Keratinocyte (primary cell): ENCODE measurements at regions not wholly inside any gene's neighbourhood (a gene's known extent, or its start where the extent isn't known, plus 50 kb on each side); places are given as distances from the start of the nearest gene placed in this dataset.

Experiments used
- DNase-seq: peaks from one replicate; pipeline ENCODE4 v3.0.0-alpha.2; 2011; ENCODE audit warnings: low read depth, missing footprints, low spot score
- FAIRE-seq: peaks from 2 replicates; lab custom pipeline; 2011; peaks lifted over from hg19 to GRCh38; lab: Jason Lieb, UNC
- H2AFZ ChIP-seq: 2 replicates; pipeline ENCODE4 v1.6.0; 2012; ENCODE audit warnings: low read length, control low read depth, inconsistent platforms; ENCODE audit not compliant: control insufficient read depth
- H3K27ac ChIP-seq: 2 replicates; pipeline ENCODE4 v1.5.1; 2011; ENCODE audit warnings: low read length; ENCODE audit not compliant: control insufficient read depth, insufficient read depth
- H3K27me3 ChIP-seq: 3 replicates; pipeline ENCODE4 v1.6.0; 2011; ENCODE audit warnings: low read length; ENCODE audit not compliant: control insufficient read depth, insufficient read depth; ENCODE audit errors: extremely low read depth
- H3K36me3 ChIP-seq, 2 experiments: 2 replicates in 1 of 2; 3 replicates in 1 of 2; pipeline ENCODE4 v1.5.1; 2011; ENCODE audit warnings: low read length in 2 of 2, mild to moderate bottlenecking in 1 of 2; ENCODE audit not compliant: control insufficient read depth in 2 of 2, insufficient read depth in 2 of 2; ENCODE audit errors: extremely low read depth in 1 of 2
- H3K4me1 ChIP-seq: 3 replicates; pipeline ENCODE4 v1.5.1; 2011; ENCODE audit warnings: low read length; ENCODE audit not compliant: control insufficient read depth, insufficient read depth; ENCODE audit errors: extremely low read depth
- H3K4me2 ChIP-seq: 3 replicates; pipeline ENCODE4 v1.6.0; 2011; ENCODE audit warnings: low read depth, low read length; ENCODE audit not compliant: control insufficient read depth, insufficient read depth; ENCODE audit errors: extremely low read depth
- H3K4me3 ChIP-seq, 3 experiments: fragments of 200-600 bp in 1 of 3; sonication (generic) in 1 of 3; 2 replicates in 2 of 3; 3 replicates in 1 of 3; pipeline ENCODE4 v1.5.1; 2011 to 2016; ENCODE audit warnings: low read length in 3 of 3, mild to moderate bottlenecking in 3 of 3, control low read depth in 2 of 3, inconsistent platforms in 1 of 3, low read depth in 1 of 3, mixed read lengths in 1 of 3, mixed run types in 1 of 3, moderate library complexity in 1 of 3; ENCODE audit not compliant: control insufficient read depth in 2 of 3, insufficient read depth in 2 of 3; ENCODE audit errors: extremely low read depth in 1 of 3
- H3K79me2 ChIP-seq: 2 replicates; pipeline ENCODE4 v1.6.0; 2012; ENCODE audit warnings: low read length; ENCODE audit not compliant: control insufficient read depth, insufficient read depth
- H3K9ac ChIP-seq: 3 replicates; pipeline ENCODE4 v1.6.0; 2011; ENCODE audit warnings: low read length; ENCODE audit not compliant: control insufficient read depth, insufficient read depth; ENCODE audit errors: extremely low read depth
- H3K9me1 ChIP-seq: 3 replicates; pipeline ENCODE4 v1.6.0; 2011; ENCODE audit warnings: low read length; ENCODE audit not compliant: control insufficient read depth, insufficient read depth; ENCODE audit errors: extremely low read depth
- H3K9me3 ChIP-seq: 2 replicates; pipeline ENCODE4 v1.5.1; 2012; ENCODE audit warnings: low read depth, low read length; ENCODE audit not compliant: control insufficient read depth
- H4K20me1 ChIP-seq: 3 replicates; pipeline ENCODE4 v1.6.0; 2011; ENCODE audit warnings: low read length; ENCODE audit not compliant: control insufficient read depth, insufficient read depth; ENCODE audit errors: extremely low read depth
- EZH2 ChIP-seq: IDR thresholded peaks from one replicate; pipeline ENCODE4 v1.6.1; 2012; ENCODE audit warnings: inconsistent platforms, mild to moderate bottlenecking, low read length, moderate library complexity
- dilution Hi-C: fragments of 300-500 bp; cut with MboI; formaldehyde crosslinking; loops from one replicate; pipeline ENCODE4 v1.7.0; 2020; ENCODE audit warnings: low sequenced_read_pairs; ENCODE audit not compliant: extremely low pct_ligation_motif_present
- TF ChIP-seq, protein P1 (sequence below), 3 experiments: IDR thresholded peaks in 1 of 3; conservative IDR thresholded peaks in 1 of 3; optimal IDR thresholded peaks in 1 of 3; 2 replicates in 2 of 3; 3 replicates in 1 of 3; pipeline versions ENCODE3 to v1.5.1; 2011; ENCODE audit warnings: low read length in 3 of 3, mild to moderate bottlenecking in 3 of 3, moderate library complexity in 2 of 3, control low read depth in 1 of 3, inconsistent platforms in 1 of 3; ENCODE audit not compliant: insufficient read depth in 2 of 3; ENCODE audit errors: extremely low read depth in 1 of 3

DNA sequence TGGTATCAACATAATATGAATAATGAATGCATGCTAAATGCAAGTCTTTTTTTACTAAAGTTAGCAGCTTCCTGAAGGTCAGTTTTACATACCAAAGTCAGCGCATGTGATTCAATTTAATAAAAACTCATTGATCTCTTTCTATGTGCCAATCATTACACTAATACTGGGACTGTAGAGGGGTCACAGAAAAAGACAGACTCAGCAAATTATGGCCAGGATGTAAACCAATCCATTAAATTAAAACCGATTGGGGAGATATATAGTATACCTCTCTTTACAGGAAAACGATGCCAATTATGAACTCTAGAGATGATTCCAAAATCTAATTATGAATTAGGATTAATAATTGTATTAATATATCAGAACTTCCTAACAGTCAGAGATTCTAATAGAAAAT is 624.4 kb upstream of the PCDH20 start:
- Histone ChIP-seq H3K27me3 (no peaks in the 10 kb centered on the region), H3K36me3 (no peaks in the 10 kb centered on the region), H3K27ac (no peak overlapping the region), H3K9me3 (no peaks in the 10 kb centered on the region), H3K9me1 (no peaks in the 10 kb centered on the region), H3K4me3 (no peak overlapping the region), H3K4me1 (no peaks in the 10 kb centered on the region), H2AFZ (no peak overlapping the region), H3K4me2 (no peak overlapping the region), H3K79me2 (no peaks in the 10 kb centered on the region), H4K20me1 (no peaks in the 10 kb centered on the region), H3K9ac (no peak overlapping the region)
- DNase-seq (no peak), FAIRE-seq (no peak)
- dilution Hi-C loops: no loop called here
- TF ChIP-seq, protein P1, sequence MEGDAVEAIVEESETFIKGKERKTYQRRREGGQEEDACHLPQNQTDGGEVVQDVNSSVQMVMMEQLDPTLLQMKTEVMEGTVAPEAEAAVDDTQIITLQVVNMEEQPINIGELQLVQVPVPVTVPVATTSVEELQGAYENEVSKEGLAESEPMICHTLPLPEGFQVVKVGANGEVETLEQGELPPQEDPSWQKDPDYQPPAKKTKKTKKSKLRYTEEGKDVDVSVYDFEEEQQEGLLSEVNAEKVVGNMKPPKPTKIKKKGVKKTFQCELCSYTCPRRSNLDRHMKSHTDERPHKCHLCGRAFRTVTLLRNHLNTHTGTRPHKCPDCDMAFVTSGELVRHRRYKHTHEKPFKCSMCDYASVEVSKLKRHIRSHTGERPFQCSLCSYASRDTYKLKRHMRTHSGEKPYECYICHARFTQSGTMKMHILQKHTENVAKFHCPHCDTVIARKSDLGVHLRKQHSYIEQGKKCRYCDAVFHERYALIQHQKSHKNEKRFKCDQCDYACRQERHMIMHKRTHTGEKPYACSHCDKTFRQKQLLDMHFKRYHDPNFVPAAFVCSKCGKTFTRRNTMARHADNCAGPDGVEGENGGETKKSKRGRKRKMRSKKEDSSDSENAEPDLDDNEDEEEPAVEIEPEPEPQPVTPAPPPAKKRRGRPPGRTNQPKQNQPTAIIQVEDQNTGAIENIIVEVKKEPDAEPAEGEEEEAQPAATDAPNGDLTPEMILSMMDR (optimal IDR thresholded peaks at IDR 0.05 in 1 of 3, IDR thresholded peaks at IDR 0.05 in 1 of 3, conservative IDR thresholded peaks at IDR 0.05 in 1 of 3; ENCODE audit: extremely low read depth in 1 of 3, insufficient read depth in 2 of 3, low read length in 3 of 3): no peak
- no peak for TF ChIP-seq EZH2

DNA sequence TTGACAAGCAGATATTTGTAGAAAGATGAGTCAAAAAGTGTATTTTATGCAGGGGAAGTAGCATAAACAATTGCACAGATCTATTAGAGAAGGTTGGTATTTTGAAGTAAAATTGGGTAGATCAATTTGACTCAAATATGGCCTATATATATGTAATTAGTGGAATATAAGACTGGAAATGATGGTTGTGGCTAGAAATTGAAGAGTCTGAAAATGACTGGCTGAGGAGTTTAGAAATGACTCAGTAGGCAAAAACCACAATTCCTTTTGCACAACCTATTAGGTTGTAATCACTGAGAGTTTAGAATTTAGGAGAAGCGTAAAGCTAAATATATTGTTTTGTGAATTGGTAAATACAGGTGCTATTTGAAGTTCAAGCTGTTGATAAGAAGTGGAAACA is 622.6 kb upstream of the PCDH20 start:
- Histone ChIP-seq H3K4me3 (no peak overlapping the region), H3K9ac (no peak overlapping the region), H3K4me2 (no peak overlapping the region), H3K9me1 (no peaks in the 10 kb centered on the region), H3K27me3 (no peaks in the 10 kb centered on the region), H3K27ac (no peak overlapping the region), H3K4me1 (no peaks in the 10 kb centered on the region), H3K79me2 (no peaks in the 10 kb centered on the region), H3K36me3 (no peaks in the 10 kb centered on the region), H2AFZ (no peak overlapping the region), H4K20me1 (no peaks in the 10 kb centered on the region), H3K9me3 (no peaks in the 10 kb centered on the region)
- no peak for TF ChIP-seq EZH2
- TF ChIP-seq, protein P1 (optimal IDR thresholded peaks at IDR 0.05 in 1 of 3, IDR thresholded peaks at IDR 0.05 in 1 of 3, conservative IDR thresholded peaks at IDR 0.05 in 1 of 3; ENCODE audit: extremely low read depth in 1 of 3, insufficient read depth in 2 of 3, low read length in 3 of 3): no peak
- FAIRE-seq (no peak), DNase-seq (no peak)
- dilution Hi-C loops: no loop called here
